ENCODE measurements at regions not wholly inside any gene's neighbourhood (a gene's known extent, or its start where the extent isn't known, plus 50 kb on each side); places are given as distances from the start of the nearest gene placed in this dataset.

- no peak overlapping the region for H3K27ac ChIP-seq
- H3K36me3 ChIP-seq (ENCODE audit: insufficient read depth): no peaks in the 10 kb centered on the region
- H3K4me1 ChIP-seq (ENCODE audit: low read depth, poor library complexity, severe bottlenecking): no peaks in the 10 kb centered on the region
- no peak overlapping the region for H3K4me2 ChIP-seq
- H3K79me2 ChIP-seq (ENCODE audit: insufficient read depth, low read depth): no peaks in the 10 kb centered on the region
- no peaks in the 10 kb centered on the region for H4K20me1 ChIP-seq (ENCODE audit: insufficient read depth)
- TF ChIP-seq CTCF (conservative IDR thresholded peaks at IDR 0.05; ENCODE audit: low read depth, low read length): no peak
- no peak overlapping the region for H2AFZ ChIP-seq (ENCODE audit: low read depth)
- no peaks in the 10 kb centered on the region for H3K27me3 ChIP-seq (ENCODE audit: insufficient read depth, low read depth)
- no peak overlapping the region for H3K4me3 ChIP-seq (IDR thresholded peaks at IDR 0.05; ENCODE audit: insufficient read depth, low read depth, low read length)
- H3K9ac ChIP-seq: no peak overlapping the region
These were observed 468.0 kb upstream of the IL12A start for GRCh38 chr3:159520638-159521037.

GRCh38 chr3:159522276-159522675, 466.4 kb upstream of the IL12A start:
- no peak overlapping the region for H2AFZ ChIP-seq (ENCODE audit: low read depth)
- no peak for TF ChIP-seq CTCF (conservative IDR thresholded peaks at IDR 0.05; ENCODE audit: low read depth, low read length)

GRCh38 chr3:159528251-159528895, 460.3 kb upstream of the IL12A start:
- no peak for TF ChIP-seq CTCF (conservative IDR thresholded peaks at IDR 0.05; ENCODE audit: low read depth, low read length)
- no peaks in the 10 kb centered on the region for H3K36me3 ChIP-seq (ENCODE audit: insufficient read depth)
- H4K20me1 ChIP-seq (ENCODE audit: insufficient read depth): no peaks in the 10 kb centered on the region
- H3K27me3 ChIP-seq (ENCODE audit: insufficient read depth, low read depth): no peaks in the 10 kb centered on the region
- H3K4me2 ChIP-seq: no peak overlapping the region
- H3K9ac ChIP-seq: no peak overlapping the region
- no peaks in the 10 kb centered on the region for H3K4me1 ChIP-seq (ENCODE audit: low read depth, poor library complexity, severe bottlenecking)
- no peaks in the 10 kb centered on the region for H3K79me2 ChIP-seq (ENCODE audit: insufficient read depth, low read depth)
- no peak overlapping the region for H2AFZ ChIP-seq (ENCODE audit: low read depth)
- no peak overlapping the region for H3K27ac ChIP-seq
- H3K4me3 ChIP-seq (IDR thresholded peaks at IDR 0.05; ENCODE audit: insufficient read depth, low read depth, low read length): no peak overlapping the region

More at GRCh38 chr3:159522276-159522675, 466.4 kb upstream of the IL12A start:
- H3K36me3 ChIP-seq (ENCODE audit: insufficient read depth): no peaks in the 10 kb centered on the region
- H3K27ac ChIP-seq: no peak overlapping the region
- no peak overlapping the region for H3K4me2 ChIP-seq
- no peaks in the 10 kb centered on the region for H3K4me1 ChIP-seq (ENCODE audit: low read depth, poor library complexity, severe bottlenecking)
- no peaks in the 10 kb centered on the region for H3K27me3 ChIP-seq (ENCODE audit: insufficient read depth, low read depth)
- H4K20me1 ChIP-seq (ENCODE audit: insufficient read depth): no peaks in the 10 kb centered on the region
- no peaks in the 10 kb centered on the region for H3K79me2 ChIP-seq (ENCODE audit: insufficient read depth, low read depth)
- no peak overlapping the region for H3K4me3 ChIP-seq (IDR thresholded peaks at IDR 0.05; ENCODE audit: insufficient read depth, low read depth, low read length)
- no peak overlapping the region for H3K9ac ChIP-seq

GRCh38 chr3:159532577-159532976, 456.1 kb upstream of the IL12A start:
- no peak for TF ChIP-seq CTCF (conservative IDR thresholded peaks at IDR 0.05; ENCODE audit: low read depth, low read length)
- no peaks in the 10 kb centered on the region for H4K20me1 ChIP-seq (ENCODE audit: insufficient read depth)
- H3K27ac ChIP-seq: no peak overlapping the region

More at GRCh38 chr3:159532577-159532976, 456.1 kb upstream of the IL12A start:
- H3K79me2 ChIP-seq (ENCODE audit: insufficient read depth, low read depth): no peaks in the 10 kb centered on the region
- no peak overlapping the region for H2AFZ ChIP-seq (ENCODE audit: low read depth)
- no peaks in the 10 kb centered on the region for H3K4me1 ChIP-seq (ENCODE audit: low read depth, poor library complexity, severe bottlenecking)
- H3K36me3 ChIP-seq (ENCODE audit: insufficient read depth): no peaks in the 10 kb centered on the region
- no peak overlapping the region for H3K4me3 ChIP-seq (IDR thresholded peaks at IDR 0.05; ENCODE audit: insufficient read depth, low read depth, low read length)
- H3K27me3 ChIP-seq (ENCODE audit: insufficient read depth, low read depth): no peaks in the 10 kb centered on the region
- H3K9ac ChIP-seq: no peak overlapping the region
- no peak overlapping the region for H3K4me2 ChIP-seq

Data from KMS-11 (cell line).